HCT116 (cell line): ENCODE measurements at regions not wholly inside any gene's neighbourhood (a gene's known extent, or its start where the extent isn't known, plus 50 kb on each side); places are given as distances from the start of the nearest gene placed in this dataset.

ENCODE experiments used
- EZH2phosphoT487 ChIP-seq: fragments of 200-600 bp; IDR thresholded peaks from 2 replicates; pipeline ENCODE4 v1.6.1; 2018; ENCODE audit warnings: antibody characterized with exemption, borderline replicate concordance
- POLR2A ChIP-seq: IDR thresholded peaks from 2 replicates; pipeline ENCODE4 v1.7.0; 2011; ENCODE audit warnings: borderline replicate concordance; ENCODE audit not compliant: insufficient read depth, insufficient read length; ENCODE audit errors: extremely low read depth
- YY1 ChIP-seq: IDR thresholded peaks from 2 replicates; pipeline ENCODE4 v1.6.1; 2011; ENCODE audit warnings: low read length, low read depth, moderate library complexity, mild to moderate bottlenecking; ENCODE audit not compliant: insufficient replicate concordance; ENCODE audit errors: extremely low read depth
- TF ChIP-seq, protein P1 (sequence below), 3 experiments: fragments of 200-600 bp in 1 of 3; sonication (generic) in 1 of 3; IDR thresholded peaks in 2 of 3; conservative IDR thresholded peaks in 1 of 3; 2 replicates each; pipeline ENCODE4 v1.5.1; 2012 to 2017; ENCODE audit warnings: low read depth in 2 of 3, low read length in 2 of 3, antibody characterized with exemption in 1 of 3, borderline replicate concordance in 1 of 3, control low read depth in 1 of 3, mild to moderate bottlenecking in 1 of 3, mixed read lengths in 1 of 3, mixed run types in 1 of 3, moderate library complexity in 1 of 3; ENCODE audit not compliant: insufficient read depth in 1 of 3

- TF ChIP-seq, protein P1, sequence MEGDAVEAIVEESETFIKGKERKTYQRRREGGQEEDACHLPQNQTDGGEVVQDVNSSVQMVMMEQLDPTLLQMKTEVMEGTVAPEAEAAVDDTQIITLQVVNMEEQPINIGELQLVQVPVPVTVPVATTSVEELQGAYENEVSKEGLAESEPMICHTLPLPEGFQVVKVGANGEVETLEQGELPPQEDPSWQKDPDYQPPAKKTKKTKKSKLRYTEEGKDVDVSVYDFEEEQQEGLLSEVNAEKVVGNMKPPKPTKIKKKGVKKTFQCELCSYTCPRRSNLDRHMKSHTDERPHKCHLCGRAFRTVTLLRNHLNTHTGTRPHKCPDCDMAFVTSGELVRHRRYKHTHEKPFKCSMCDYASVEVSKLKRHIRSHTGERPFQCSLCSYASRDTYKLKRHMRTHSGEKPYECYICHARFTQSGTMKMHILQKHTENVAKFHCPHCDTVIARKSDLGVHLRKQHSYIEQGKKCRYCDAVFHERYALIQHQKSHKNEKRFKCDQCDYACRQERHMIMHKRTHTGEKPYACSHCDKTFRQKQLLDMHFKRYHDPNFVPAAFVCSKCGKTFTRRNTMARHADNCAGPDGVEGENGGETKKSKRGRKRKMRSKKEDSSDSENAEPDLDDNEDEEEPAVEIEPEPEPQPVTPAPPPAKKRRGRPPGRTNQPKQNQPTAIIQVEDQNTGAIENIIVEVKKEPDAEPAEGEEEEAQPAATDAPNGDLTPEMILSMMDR (IDR thresholded peaks at IDR 0.05 in 2 of 3, conservative IDR thresholded peaks at IDR 0.05 in 1 of 3; ENCODE audit: borderline replicate concordance in 1 of 3, insufficient read depth in 1 of 3, low read depth in 2 of 3, low read length in 2 of 3), result no peak
- TF ChIP-seq EZH2phosphoT487 (no peak), YY1 (no peak), POLR2A (no peak)
Measured at GRCh38 chr3:177889161-177889560, 647.1 kb upstream of the KCNMB2 start.
